NCI-H510A treated with DMSO at 0.1 percent for 48 hours (cell line): ENCODE measurements at regions not wholly inside any gene's neighbourhood (a gene's known extent, or its start where the extent isn't known, plus 50 kb on each side); places are given as distances from the start of the nearest gene placed in this dataset.
"Not testable (repeated sequence)": the region's sequence is repeated elsewhere in the genome, so short reads cannot be mapped to it uniquely, and the experiment has no call there.

Source experiments
- DNase-seq: peaks from one replicate; lab custom pipeline; 2025; lab: John Stamatoyannopoulos, UW

GRCh38 chr6:72457738-72458137 is 164.1 kb upstream of the KCNQ5 start:
- no peak for DNase-seq

GRCh38 chr6:72458521-72458920 is 163.3 kb upstream of the KCNQ5 start:
- DNase-seq = no peak

GRCh38 chr6:72461144-72461543 is 160.7 kb upstream of the KCNQ5 start:
- no peak for DNase-seq

- no peak for DNase-seq
These were observed 157.6 kb upstream of the KCNQ5 start for GRCh38 chr6:72464246-72464645.

DNA sequence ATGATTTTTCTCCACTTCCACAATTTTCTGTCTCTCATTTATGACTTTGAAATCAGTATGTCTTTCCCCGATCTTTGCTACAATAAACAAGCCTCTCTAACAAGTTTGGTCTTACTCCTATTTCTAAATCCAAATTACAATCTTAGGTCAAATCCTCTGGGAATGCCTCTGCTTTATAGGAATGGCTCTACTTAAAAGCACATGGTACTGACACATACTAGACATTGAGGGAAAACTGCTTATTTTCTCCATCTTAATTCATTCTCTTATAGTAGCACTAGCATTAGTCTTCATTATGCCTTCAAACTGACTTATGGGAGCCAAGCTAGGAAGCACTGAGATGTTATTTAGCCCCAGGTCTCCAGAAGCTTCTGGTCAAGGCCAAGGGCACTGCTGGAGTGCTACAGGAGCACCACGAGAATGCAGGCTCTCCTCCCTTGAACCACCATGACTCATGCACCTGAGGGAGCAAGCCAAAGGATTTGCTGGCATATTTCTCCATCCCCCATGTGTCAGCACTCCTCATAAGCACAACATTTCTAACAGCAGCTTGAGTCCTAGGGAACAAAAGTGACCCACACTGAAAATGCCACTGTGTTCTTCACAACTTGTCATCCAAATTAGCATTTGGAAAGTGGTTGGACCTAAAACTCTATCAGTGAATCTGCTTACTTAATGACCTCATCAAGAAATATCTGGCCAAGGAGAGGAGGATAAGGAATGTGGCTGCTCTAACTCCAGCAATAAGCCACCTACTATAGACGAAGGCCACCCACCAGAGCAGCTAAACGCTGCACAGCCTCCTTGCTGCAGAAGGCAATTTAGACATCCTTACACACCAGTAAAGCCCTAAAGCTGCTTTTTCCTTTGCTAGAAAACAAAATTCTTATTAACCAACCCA is 156.8 kb upstream of the KCNQ5 start:
- no peak for DNase-seq

DNA sequence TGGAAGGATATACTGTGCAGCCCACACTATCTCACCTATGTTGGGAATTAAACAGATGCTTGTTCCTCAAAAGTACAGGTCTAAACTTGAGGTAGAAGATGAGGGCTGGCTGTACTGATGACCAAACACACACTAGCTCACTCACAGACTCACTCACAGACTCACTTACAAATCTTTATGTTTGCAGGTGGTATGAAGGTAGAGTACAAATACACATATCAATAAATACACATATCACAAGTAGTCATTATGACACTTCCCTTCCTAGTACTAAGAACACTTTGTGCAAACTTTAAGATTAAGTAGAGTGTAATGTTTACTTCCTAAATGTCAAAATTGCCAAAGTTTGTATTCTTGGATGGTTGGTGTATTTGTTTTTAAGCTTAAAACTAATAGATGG is 155.4 kb upstream of the KCNQ5 start:
- DNase-seq = no peak

DNA sequence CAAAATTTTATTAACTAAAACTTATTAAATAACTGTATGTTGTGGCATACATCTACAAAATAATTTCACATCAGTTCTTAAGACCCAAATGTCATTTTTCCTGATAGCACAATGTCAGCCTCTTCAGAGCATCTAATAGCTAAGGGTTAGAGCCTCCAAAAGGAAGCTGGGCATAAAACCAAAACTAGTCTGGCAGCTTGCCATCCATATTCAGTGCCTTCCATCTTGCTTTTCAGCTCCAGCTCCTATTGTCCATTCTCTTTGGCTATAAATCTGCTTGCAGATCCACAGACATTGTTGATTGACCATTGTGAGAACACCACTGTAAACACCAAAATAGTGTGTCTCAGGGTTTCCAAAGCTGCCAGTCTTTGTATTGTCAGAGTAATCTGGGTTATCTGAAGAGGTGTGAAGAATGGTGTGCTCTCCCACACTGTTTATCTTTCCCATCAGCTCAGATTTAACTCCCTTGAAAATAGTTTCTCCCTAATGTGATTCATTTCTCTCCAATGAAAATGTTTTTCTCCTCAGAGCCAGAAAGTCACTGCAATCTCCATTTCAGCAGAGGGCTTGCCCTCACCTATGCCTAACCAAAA is 154.8 kb upstream of the KCNQ5 start:
- peak; percentile 11 for DNase-seq

GRCh38 chr6:72469406-72469983 is 152.4 kb upstream of the KCNQ5 start:
- DNase-seq = not testable (repeated sequence)

DNA sequence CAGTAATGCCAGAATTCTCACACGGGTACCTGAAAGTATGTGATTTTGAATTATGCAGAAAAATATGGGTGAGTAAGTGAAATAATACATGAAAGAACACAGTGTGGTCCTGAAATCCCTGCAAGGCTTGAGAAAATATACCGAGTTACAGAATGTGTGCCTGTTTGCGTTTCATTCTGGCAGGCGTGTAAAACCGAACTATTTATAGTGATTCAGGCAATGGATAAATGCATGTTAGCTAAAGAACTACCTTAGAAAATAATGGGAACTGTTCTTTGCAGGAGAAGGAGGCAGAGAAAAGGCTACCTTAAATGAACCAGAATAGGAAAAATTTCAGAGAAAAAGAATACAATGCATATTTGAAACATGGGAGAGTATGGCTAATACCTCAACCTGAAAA is 145.8 kb upstream of the KCNQ5 start:
- DNase-seq = no peak

GRCh38 chr6:72476646-72477045 is 145.2 kb upstream of the KCNQ5 start:
- no peak for DNase-seq

DNA sequence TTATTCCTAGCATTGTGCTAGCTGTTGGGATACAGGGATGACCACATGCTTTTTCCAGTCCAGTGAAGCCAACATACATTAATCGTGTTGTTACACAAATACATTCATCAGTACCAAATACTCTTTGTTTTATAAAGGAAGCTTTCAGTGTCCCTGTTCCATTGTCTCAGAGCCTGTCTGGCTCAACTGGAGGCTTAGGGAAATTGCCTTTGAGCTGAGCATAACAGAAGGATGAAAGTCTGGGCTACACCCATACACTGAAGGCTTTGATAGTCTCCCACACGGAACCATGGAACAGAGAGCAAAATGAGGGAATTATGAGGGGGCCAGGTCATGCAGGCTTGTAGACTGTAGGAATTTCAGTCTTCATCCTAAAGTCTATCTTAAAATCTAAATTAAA is 126.4 kb upstream of the KCNQ5 start:
- DNase-seq = no peak

DNA sequence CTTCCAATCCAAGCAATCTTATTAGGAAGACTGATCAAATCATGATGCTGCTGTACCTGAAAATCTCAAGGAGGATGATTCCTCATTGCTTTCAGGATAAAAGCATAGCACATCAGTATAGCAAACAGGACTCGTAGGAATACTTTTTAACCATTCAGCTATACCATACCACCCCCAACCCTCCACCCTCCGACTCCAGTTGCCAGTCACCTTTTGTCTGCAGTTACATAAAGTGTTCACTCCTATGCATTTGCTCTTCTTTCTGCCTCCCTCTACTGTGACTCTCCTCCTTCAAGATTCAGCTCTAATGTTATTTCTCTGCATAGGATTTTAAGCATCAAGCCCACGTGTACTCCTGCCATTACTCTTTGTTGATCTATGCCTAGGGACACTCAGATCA is 124.7 kb upstream of the KCNQ5 start:
- no peak for DNase-seq

- no peak for DNase-seq
These were observed 121.2 kb upstream of the KCNQ5 start for GRCh38 chr6:72500669-72501068.

- no peak for DNase-seq
These were observed 117.5 kb upstream of the KCNQ5 start for GRCh38 chr6:72504406-72504805.

DNA sequence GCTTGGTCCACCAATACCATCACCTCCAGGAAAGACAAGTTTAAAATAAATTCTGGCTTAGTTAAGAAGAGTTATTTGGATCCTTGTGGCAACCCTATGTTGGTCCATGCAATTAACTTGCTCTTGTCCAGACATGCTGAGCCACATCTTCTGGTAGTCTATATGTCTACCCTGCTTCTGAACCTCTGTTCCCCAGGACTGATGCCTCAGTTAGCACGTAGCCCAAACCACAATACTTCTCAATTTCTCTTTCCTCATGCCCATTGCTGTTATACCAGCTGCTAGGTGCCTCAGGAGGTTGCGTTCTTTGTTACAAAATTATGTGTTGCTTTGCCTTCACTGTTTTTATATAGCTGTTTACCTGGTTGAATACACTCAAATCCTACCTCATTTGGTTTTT is 116.4 kb upstream of the KCNQ5 start:
- no peak for DNase-seq

DNA sequence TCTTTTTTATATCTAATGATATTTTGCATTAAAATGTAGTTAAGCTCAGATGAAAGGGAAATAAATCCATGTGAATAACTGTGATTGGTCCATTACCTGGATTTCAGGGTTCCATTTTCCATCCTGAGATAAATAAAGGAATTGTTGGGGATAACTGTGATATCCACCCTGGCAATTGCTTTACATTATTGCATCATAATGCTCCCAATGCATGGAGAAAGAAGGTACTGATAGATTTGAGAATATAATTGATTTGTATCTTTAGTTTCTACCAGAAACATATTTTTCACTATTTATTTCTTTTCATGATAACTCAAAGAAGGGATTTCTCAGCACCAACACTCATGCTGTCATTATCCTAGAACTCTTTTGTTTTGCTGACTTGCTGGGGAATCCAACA is 102.0 kb upstream of the KCNQ5 start:
- DNase-seq = no peak

GRCh38 chr6:72521684-72522083 is 100.2 kb upstream of the KCNQ5 start:
- DNase-seq = no peak

DNA sequence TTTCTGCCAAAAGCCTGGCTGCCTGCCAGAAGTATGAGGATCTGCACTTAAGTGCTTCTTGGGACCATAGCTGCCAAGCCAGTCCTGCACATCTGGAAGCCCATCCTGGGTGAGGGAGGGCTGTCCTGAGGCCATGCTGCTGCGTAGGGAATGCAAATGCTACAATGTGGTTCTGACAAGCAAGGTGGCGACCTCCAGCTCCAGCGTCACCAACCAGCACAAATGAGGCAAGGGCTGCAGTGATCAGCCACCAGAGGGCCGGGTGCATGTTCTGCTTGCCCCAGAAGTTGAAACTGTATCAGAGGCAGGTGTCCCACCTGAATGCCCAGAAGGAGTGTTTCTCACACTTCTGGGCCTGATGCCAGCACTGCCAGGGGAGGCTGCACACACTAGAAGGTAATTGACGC is 99.1 kb upstream of the KCNQ5 start:
- DNase-seq = peak; percentile 63

- peak; percentile 56 for DNase-seq
These were observed 97.7 kb upstream of the KCNQ5 start for GRCh38 chr6:72524011-72524645.

DNA sequence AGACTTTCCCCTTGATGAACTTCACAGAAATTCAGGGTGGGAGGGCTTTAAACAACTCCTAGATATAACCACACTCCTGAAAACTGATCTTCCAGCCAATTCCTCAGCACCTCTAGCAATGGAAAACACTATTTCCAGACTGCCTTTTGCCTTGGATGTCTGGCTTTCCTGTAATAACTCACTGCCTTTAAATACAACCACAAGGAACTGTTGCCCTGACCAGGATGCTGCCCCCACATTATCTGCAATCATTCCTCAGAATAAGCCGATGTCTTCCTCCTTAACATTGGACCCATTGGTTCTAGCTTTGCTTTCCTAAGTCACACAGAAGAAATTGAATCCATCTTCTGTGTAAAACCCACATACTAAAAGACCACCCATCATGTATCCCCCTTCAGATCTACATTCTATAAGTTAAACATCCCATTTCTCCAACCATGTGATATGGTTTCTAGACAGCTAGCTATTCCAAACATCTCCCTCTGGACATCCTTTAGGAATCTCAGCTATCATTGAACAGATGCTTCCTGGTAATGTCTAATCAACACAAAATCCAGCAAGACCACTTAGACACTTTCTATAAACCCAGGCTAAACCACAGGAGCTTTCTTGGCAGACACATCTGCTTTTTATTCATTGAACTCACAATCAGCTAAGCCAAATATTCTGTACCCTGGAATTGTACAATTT is 95.9 kb upstream of the KCNQ5 start:
- no peak for DNase-seq

DNA sequence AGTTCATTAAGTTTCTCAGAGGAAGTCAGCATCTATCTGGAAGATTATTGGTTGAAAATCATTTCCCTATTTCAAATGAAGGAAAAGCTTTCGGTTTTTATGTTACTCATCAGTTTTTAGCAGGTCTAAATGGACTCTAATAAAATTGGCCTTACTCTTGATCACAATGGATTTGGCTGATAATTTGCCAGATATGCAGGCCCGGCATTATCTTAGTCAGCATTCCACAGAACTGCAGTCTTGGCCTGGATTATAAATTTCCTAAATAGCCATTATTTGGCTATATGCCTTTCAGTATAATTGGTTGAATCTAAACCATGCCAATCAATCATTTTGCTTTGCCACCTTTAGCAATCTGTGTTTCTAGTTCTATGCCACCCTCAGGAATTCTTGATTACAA is 91.7 kb upstream of the KCNQ5 start:
- no peak for DNase-seq

DNA sequence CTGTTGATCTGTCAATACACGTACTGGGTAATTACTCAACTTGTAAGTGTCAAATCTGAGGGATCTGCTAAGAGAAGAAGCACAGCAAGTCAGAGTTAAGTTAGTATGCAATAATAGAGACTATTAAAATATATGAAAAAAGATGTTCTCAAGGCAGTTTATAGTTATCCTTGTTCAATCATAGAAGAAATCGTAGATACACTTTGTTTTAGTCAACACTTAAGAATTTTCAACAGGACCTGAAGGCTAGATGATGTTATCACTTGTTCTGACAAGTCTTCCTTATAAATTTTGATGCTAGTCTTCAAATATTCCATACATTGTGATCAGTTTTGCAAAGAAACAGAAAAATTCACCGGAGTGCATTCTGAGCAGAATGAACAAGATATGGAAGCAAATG is 91.1 kb upstream of the KCNQ5 start:
- DNase-seq = no peak
